H1 (cell line): ENCODE measurements at regions not wholly inside any gene's neighbourhood (a gene's known extent, or its start where the extent isn't known, plus 50 kb on each side); places are given as distances from the start of the nearest gene placed in this dataset.

Experiments
- TF ChIP-seq, protein P1 (sequence below): IDR thresholded peaks from 2 replicates; pipeline ENCODE4 v1.6.1; 2012; ENCODE audit warnings: low read length, inconsistent platforms
- TF ChIP-seq, protein P2 (sequence below): fragments of 300-600 bp; sonication (generic); IDR thresholded peaks from 2 replicates; pipeline ENCODE4 v1.7.1; 2012; ENCODE audit warnings: low read length, moderate library complexity, mild to moderate bottlenecking, inconsistent platforms; ENCODE audit not compliant: insufficient replicate concordance

DNA sequence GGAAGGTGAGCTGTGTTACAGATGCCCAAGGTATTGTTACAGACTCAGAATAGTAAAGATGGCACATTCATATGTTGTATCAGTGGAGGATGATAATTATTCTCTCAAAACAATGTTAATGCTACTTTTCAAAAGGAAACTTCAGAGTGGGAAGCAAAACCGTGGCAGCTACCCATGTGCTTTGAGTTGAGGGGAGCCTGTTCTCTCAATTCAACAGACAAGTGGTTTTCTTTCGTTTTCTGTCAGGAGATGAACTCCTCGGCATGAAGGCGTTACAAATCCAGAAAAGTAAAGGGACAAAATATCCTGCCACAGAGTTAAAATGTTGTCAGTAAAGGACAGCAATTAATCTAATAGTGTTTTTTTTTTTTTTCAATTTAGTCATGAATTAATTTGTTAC lies 629.4 kb upstream of the GBE1 start (continued):
- TF ChIP-seq, protein P1, sequence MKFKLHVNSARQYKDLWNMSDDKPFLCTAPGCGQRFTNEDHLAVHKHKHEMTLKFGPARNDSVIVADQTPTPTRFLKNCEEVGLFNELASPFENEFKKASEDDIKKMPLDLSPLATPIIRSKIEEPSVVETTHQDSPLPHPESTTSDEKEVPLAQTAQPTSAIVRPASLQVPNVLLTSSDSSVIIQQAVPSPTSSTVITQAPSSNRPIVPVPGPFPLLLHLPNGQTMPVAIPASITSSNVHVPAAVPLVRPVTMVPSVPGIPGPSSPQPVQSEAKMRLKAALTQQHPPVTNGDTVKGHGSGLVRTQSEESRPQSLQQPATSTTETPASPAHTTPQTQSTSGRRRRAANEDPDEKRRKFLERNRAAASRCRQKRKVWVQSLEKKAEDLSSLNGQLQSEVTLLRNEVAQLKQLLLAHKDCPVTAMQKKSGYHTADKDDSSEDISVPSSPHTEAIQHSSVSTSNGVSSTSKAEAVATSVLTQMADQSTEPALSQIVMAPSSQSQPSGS: no peak
- TF ChIP-seq, protein P2, sequence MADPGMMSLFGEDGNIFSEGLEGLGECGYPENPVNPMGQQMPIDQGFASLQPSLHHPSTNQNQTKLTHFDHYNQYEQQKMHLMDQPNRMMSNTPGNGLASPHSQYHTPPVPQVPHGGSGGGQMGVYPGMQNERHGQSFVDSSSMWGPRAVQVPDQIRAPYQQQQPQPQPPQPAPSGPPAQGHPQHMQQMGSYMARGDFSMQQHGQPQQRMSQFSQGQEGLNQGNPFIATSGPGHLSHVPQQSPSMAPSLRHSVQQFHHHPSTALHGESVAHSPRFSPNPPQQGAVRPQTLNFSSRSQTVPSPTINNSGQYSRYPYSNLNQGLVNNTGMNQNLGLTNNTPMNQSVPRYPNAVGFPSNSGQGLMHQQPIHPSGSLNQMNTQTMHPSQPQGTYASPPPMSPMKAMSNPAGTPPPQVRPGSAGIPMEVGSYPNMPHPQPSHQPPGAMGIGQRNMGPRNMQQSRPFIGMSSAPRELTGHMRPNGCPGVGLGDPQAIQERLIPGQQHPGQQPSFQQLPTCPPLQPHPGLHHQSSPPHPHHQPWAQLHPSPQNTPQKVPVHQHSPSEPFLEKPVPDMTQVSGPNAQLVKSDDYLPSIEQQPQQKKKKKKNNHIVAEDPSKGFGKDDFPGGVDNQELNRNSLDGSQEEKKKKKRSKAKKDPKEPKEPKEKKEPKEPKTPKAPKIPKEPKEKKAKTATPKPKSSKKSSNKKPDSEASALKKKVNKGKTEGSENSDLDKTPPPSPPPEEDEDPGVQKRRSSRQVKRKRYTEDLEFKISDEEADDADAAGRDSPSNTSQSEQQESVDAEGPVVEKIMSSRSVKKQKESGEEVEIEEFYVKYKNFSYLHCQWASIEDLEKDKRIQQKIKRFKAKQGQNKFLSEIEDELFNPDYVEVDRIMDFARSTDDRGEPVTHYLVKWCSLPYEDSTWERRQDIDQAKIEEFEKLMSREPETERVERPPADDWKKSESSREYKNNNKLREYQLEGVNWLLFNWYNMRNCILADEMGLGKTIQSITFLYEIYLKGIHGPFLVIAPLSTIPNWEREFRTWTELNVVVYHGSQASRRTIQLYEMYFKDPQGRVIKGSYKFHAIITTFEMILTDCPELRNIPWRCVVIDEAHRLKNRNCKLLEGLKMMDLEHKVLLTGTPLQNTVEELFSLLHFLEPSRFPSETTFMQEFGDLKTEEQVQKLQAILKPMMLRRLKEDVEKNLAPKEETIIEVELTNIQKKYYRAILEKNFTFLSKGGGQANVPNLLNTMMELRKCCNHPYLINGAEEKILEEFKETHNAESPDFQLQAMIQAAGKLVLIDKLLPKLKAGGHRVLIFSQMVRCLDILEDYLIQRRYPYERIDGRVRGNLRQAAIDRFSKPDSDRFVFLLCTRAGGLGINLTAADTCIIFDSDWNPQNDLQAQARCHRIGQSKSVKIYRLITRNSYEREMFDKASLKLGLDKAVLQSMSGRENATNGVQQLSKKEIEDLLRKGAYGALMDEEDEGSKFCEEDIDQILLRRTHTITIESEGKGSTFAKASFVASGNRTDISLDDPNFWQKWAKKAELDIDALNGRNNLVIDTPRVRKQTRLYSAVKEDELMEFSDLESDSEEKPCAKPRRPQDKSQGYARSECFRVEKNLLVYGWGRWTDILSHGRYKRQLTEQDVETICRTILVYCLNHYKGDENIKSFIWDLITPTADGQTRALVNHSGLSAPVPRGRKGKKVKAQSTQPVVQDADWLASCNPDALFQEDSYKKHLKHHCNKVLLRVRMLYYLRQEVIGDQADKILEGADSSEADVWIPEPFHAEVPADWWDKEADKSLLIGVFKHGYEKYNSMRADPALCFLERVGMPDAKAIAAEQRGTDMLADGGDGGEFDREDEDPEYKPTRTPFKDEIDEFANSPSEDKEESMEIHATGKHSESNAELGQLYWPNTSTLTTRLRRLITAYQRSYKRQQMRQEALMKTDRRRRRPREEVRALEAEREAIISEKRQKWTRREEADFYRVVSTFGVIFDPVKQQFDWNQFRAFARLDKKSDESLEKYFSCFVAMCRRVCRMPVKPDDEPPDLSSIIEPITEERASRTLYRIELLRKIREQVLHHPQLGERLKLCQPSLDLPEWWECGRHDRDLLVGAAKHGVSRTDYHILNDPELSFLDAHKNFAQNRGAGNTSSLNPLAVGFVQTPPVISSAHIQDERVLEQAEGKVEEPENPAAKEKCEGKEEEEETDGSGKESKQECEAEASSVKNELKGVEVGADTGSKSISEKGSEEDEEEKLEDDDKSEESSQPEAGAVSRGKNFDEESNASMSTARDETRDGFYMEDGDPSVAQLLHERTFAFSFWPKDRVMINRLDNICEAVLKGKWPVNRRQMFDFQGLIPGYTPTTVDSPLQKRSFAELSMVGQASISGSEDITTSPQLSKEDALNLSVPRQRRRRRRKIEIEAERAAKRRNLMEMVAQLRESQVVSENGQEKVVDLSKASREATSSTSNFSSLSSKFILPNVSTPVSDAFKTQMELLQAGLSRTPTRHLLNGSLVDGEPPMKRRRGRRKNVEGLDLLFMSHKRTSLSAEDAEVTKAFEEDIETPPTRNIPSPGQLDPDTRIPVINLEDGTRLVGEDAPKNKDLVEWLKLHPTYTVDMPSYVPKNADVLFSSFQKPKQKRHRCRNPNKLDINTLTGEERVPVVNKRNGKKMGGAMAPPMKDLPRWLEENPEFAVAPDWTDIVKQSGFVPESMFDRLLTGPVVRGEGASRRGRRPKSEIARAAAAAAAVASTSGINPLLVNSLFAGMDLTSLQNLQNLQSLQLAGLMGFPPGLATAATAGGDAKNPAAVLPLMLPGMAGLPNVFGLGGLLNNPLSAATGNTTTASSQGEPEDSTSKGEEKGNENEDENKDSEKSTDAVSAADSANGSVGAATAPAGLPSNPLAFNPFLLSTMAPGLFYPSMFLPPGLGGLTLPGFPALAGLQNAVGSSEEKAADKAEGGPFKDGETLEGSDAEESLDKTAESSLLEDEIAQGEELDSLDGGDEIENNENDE: no peak
